Activated CD8-positive, alpha-beta memory T cell treated with anti-CD3 and anti-CD28 coated beads for 1 hour (primary cell): ENCODE measurements at regions not wholly inside any gene's neighbourhood (a gene's known extent, or its start where the extent isn't known, plus 50 kb on each side); places are given as distances from the start of the nearest gene placed in this dataset.

Source experiments
- DNase-seq, 2 donors: peaks; one replicate each; pipeline ENCODE4 v3.0.0-alpha.2; 2020; ENCODE audit warnings: low read depth in 1 of 2; ENCODE audit errors: extremely low read depth in 1 of 2

DNA sequence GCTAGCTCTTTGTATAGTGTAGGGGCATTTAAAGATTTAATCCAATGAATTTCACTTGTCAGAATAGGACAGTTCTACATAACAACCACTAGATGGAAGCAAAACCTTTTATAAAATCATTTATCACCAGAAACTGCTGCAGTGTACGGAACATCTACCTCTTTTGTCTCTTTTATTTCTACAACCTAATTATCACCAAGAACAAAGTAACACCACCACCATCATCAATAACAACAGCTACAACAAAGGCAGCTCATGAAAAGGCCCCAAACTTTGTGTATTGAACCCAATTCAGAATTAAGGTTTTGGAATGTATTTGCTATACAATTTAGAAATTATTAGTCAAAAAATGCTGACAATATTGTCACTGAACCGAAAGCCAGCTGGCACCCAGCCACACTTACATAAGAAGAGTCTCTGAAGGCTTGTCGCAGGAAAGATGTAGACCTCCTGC, 260.9 kb upstream of the RPS6KA3 start:
- DNase-seq, result no peak

DNA sequence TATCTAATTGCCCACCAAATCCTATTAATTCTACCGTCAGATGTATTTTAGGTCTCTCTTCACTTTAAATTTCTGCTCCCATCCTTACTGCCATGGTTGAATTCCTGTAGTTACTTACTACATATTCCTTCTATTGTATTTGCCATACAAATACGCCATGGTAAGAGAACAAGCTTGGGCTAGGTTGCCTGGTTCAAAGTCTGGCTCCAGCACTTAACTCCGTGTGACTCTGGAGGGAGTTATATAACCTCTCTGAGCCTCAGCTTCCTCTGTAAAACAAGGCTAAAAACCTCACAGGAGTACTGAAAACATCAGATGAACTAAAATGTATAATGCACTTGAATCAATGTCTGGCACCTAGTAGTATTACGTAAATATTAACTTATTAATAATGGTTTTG, 260.3 kb upstream of the RPS6KA3 start:
- no peak for DNase-seq

DNA sequence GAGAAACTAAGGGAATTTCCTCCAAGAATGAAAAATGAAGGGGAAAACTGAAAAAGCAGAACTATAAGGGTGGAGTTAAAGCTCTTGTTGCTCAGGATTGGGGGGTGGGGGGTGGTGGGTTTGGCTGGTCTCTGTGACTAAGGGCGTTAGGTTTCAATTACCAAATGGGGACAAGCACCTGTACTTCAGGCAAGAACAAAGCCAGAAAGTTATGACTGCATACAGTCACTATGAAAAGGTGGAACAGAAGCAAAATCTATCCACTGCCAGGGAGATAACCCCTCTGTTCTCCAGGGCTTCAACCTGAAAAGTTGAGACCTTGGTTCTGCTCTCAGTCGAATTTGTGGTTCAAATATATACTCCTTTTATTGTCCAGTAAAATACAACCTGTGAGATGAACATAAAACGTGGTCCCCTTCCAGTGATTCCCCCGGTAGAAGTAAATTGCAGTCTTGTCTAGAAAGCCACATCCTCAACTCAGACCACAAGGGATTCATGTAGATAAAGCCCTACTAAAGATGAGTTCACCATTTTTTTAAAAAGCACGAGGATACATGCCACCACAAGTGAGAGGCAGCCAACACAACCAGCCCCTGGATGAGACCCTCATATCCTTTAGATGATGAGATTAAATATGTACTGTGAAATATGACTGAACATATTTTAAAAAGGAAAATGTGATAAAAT, 257.1 kb upstream of the RPS6KA3 start:
- no peak for DNase-seq

DNA sequence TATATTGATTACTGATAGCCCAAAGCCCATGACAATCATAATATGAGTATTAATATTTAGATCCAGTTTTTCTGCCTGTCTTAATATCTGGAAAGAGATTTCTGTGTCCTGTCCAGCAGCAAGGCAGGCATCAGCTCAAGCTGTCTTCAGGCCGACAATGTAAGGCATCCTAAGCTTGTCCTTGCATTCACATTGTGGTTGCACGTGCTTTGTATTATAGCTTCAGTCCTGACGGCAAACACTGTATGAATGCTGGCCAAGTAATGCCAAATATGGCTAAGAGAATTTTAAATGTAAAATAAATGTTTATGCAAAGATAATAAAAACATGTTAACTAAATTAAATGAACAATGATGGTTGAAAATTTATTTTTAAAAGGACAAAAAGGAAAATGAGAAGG, 255.7 kb upstream of the RPS6KA3 start:
- DNase-seq, result no peak

DNA sequence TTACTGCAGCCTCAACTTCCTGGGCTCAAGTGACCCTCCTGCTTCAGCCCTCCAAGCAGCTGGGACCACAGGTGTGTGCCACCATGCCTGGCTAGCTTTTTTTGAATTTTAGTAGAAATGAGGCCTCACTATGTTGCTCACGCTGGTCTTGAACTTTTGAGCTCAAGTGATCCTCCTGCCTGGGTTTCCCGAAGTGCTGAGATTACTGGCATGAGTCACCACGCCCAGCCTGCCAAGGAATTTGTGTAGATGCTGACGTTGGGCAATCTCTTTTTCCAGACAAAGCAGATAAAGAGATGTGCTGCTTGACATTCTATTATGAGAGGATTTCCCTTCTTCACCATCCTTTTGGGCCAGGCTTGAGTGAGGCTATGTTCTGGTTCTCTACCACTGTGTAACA, 254.5 kb upstream of the RPS6KA3 start:
- DNase-seq, result no peak

DNA sequence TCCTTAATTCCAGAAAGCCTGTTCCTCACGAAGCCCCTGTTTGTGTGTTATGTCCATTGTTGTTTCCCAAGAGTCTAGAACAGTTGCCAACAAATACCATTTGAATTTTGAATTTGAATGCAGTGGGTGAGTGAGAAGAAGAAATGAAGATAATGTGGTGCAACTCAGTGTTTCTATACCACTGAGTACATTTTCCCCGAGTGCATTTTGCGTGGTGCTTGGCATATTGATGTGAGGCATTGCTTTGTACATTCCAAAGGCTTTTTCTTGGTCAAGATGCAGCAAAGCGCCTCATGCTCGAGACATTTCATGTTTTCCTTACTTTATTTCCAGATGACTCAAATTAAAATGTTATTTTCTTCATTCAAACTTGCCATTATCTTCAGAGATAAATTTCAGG, 253.1 kb upstream of the RPS6KA3 start:
- no peak for DNase-seq

DNA sequence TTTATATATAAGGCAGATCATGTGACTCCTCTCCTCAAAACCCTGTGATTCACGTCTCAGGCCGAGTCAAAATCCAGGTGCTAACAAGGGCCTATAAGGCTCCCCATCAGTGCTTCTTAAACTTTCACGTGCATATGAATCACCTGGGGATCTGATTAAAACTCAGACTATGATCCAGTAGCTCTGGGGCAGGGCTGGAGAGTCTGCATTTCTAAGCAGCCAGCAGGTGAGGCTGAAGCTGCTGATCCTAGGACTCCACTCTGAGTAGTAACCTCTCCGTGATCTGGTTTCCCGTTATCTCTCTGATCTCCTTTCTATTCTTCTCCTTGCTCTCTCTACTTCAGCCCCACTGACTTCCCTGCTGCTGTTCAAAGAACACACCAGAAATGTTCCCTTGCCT, 252.4 kb upstream of the RPS6KA3 start:
- DNase-seq, result no peak

DNA sequence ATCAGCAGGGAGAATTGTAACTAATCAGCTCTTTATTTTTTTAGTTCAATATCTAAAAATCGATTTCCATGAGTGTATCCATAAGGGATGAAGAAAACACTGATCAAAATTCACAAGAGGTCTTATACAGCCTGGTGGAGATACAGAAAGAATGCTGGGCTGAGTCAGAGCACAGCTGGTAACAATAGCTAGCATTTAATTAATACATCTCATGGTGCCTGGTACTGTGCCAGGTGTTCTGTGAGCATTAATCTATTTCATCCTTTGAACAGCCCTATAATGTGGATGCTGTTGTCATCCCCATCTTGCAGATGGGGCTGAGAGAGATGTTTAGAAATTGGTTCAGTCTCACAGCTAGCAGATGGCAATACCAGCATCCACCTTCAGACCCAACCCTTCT, 250.9 kb upstream of the RPS6KA3 start:
- no peak for DNase-seq

DNA sequence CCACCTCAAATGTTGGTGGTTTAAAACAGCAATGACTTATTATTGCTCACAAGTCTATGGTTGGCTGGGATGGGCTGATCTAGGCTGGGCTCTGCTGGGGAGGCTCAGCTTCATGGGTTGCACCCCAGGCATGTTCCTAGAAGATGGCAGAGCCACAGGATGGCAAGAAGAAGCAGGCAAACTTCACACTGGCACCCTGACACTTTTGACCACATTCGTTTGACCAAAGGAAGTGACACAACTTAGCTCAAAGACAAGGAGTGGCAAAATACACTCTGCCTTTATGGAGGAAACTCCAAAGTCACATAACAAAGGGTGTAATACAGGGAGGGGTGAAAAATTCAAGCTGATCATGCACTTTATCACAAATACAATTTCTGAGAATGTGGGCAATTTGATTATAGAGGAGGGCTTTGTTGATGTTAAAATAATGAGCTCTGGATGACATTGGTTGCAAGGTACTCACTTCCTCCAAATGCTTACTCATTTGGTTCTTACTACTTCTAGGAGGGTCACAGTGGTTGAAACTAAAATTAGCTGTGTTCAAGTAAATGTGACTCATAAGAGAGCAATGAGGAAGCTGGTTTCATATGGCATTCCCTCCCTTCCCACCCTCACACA, 249.2 kb upstream of the RPS6KA3 start:
- no peak for DNase-seq

DNA sequence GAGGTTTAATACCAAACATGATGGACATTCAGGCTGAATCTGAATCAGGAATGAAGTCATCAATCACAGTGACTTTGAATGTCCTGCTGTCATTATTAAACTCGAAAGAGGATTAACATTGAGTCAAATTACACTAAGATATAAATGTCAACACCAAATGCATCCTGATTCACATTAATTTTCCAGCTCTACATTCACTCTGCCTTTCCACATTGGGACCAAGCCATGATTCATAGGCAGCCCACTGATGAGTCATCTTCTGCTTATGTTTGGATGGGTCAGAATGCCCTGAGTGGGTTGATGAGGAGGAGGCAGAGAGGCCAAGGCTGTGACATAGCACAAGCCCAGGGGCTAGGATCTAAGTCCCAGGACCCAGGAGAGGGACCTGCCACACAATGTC, 247.6 kb upstream of the RPS6KA3 start:
- DNase-seq, result no peak

DNA sequence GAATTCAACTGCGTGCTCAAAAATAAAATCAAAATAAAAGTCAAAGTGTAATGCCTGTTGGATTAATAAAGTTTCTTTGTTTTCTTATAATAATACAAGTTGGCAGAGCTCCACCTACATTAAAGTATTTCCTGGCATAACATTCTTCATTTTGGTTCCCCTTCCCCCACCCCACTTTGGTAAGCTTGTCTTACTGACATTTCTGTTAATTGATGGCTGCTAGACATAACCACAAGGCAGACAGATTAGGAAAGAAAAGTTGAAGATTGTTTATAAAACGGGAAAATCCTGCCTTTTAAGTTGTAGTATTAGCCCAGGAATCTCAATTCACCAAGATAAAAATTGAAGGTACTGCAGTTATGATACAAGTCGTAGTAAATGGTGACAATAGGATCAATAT, 246.5 kb upstream of the RPS6KA3 start:
- DNase-seq, result no peak

DNA sequence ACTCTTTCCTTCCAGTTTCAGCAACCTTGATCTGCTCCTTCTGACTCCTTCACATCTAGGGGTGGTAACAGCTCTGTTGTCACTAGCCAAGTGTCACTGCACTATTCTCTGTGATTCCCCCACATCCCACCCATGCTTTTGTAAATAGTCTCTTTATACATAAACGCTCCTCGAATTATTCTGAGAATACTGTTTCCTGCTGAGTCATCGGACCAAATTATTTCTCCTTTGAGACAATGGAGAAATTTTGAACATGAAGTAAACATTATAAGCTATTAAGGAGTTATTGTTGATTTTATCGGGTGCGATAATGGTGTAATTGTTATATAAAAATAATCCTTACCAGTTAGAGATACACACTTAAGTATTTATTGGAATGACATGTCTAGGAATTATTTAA, 245.1 kb upstream of the RPS6KA3 start:
- no peak for DNase-seq

DNA sequence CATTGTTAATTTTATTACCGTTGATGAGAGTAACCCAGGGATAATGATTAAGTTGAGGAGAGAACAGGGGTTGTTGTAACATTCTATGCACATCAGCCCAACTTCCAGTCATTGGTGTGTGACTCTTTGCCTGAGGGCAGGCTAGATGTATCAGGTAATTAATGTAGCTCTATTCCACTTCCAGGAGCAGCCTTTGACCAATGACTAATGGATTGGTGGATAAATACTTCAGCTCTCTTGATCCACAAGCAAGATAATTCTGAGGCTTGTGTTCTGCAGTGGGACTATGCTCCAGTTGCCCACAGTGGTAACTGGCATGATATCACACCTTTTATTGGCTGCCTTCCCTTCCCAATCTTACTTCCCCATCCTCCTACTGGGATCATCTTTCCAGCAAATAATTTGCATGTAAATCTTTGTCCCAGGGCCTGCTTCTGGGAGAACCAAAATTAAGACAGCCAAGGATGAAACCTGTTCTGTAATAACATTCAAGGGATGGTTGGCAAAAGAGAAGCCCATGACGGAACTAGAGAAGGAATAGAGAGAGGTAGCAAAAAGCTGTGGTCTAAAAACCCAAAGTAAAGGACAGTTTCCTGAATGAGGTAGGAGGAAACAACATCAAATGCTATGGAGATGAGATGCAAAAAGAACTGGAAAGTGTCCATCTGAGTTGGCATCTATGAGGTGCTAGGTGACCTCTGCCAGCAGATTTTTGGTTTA, 241.4 kb upstream of the RPS6KA3 start:
- no peak for DNase-seq

DNA sequence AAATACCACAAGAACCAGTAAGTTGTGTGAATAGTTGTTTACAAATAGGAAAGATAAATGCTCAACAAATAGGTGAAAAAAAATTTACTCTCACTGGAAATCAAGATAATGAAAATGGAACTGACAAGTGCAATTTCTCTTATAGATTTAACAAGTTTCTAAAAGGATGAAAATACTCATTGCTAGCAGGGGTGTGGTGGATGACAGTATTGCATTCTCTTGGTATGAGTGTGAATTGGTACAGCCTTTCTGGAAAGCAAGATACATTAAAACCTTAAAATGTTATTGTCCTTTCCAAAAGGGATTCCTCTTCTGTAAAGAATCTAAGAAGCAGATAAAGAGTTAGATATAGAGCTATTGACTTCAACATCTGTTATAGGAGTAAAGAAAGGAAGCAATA, 240.0 kb upstream of the RPS6KA3 start:
- DNase-seq, result no peak

DNA sequence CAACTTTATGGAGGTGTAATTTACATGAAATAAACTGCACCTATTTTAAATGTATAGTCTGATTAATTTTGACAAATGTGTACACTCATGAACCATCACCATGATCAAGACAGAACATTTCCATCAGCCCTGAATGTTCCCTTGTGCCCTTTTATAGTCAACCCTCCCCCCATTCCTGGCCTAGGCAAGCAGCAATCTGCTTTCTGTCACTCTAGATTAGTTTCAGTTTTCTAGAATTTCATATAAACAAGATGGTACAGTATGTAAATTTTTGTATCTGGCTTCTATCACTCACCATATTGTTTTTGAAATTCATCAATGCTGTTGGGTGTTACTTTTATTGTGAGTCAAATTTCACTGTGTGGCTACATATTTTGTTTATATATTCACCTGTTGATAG, 234.2 kb upstream of the RPS6KA3 start:
- DNase-seq, result no peak

DNA sequence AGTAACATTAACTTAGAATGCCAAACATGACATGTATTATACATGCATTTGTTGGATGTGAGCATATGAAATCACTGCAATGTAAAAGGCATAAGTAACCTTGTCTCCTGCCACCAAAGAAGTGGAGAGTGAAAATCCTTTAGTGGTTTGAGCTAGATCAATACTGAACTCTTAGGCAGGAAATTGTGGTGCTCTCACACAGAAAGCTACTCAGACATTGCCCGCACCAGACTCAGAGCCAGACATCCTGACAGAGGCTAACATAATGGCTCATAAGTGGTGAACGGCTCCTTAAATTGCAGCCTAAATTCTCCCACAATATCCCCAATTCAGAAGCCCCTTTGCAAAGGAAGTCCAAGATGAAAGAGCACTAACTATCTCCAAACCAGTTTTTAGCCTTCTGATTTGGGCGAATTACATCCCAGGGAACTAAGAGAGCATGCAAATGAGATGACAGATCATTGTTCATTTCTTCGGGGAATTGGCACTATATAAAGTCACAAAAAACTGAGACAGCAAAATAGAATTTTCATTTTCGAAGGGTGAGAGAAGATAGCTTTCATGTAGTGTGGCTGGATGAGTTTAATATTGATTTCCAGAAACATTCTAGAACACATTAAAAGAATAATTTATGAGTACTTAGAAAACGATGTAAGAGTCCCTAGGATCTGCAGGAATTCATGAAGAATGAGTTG, 233.6 kb upstream of the RPS6KA3 start:
- no peak for DNase-seq

DNA sequence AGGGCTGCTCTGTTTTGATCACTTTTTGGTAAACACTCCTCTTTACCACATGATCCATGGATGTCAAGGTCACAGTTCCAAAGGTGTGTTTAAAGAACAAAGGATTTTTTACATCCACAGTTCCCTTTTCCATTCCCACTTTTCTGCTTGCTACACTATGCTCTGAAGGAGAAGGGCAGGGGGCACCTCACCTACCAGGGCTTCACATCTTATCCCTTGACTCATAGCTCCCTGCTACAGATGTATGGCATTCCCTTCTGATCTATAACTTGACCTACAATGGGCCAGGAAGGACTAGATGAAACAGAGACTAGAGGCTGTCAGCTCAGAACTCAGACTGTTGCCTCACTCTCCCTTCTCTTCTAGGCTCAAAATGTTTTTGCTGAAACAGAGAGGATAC, 233.1 kb upstream of the RPS6KA3 start:
- DNase-seq, result no peak

DNA sequence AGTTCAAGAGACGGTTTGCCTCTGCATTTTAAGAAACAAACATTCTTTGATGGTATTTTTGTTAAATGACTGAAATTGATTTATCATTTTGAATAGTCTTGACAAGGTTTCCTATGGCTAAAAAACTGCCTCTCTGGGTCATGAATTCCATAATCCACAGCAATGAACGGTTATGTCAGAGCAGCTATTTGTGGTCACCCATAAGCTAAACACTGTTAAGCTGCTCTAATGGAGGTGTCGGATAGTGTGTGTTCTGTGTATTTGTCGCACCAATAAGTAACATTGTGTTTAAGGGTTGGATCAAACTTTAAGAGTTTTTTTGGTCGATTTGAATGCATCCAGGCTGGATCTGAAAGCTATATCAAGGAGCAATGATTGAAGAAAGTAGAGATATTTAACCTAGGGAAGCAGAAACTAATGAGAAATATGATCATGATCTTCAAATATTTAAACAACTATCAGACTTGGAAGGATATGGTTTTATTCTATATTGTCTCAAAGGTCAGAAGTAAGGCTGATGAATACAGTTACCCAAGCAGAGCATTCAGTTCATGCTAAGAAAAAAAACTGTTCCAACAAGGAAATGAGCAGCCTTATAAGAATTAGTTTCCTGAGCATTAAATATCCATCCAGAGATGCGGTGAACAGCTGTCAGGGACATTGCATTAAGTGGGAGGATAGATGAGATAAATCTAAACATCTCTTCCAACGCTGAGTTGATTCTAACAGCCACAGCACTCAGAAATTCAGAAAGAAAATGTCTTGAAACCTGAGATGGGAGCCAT, 232.3 kb upstream of the RPS6KA3 start:
- DNase-seq, result no peak

DNA sequence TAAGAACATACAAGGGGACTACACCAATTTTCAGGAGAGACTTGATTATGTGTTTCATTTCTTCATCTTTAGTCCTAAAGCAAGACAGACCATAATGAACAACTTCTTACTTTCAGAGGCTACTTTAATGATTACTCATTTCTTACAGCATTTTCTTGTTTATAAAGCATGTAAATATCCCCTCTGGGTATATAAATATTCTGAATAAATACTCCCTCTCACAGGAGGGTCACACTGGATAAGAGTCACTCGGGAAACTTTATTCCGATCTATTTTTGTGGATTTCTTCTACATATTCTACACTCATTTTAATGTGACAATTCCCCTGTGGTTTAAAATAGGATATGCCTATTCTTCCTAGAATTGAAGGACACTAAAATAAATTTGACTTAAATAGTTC, 228.9 kb upstream of the RPS6KA3 start:
- DNase-seq, result no peak

DNA sequence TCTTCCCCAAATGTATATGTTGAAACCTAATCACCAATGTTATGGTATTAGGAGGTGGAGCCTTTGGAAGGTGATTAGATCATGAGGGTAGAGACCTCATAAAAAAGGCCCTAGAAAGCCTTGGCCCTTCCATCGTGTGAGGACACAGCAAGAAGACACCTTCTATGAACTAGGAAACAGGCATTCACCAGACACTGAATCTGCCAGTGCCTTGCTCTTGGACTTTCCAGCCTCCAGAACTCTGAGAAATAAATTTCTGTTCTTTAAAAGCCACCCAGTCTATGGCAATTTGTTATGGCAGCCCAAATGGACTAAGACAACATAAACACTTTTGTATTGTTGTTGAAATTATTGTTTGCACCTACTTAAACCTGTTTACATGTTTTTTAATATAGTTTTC, 221.8 kb upstream of the RPS6KA3 start:
- DNase-seq, result no peak

DNA sequence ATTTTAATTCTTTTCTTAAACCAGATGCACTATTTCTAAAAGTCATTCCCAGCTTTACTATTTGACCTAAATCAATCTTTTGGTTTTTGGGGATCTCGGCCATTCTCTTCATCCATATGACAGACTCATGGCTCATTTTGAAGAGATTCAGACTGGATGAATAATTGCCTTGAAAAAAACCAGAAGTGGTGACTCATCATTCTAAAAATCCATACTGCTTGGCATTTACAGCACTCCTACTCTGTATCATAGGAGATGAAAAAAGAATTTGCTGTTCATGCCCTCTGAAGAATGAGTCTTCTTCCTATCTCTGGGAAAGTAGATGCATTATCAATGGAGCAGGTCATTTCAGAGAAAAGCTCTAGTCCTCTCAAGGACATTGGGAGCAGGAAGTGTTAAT, 220.5 kb upstream of the RPS6KA3 start:
- no peak for DNase-seq
